Activated T-helper 2 cell treated with anti-CD3 and anti-CD28 coated beads, Interferon-gamma antibody, Interleukin-2, Interleukin-4, amounts not matched to agents 10 μg/mL and 5 μg/mL and 100 μg/mL, durations not matched to agents 14 hours and 24 hours and 36 hours (primary cell): ENCODE measurements at regions not wholly inside any gene's neighbourhood (a gene's known extent, or its start where the extent isn't known, plus 50 kb on each side); places are given as distances from the start of the nearest gene placed in this dataset.

ENCODE experiments used
- DNase-seq: peaks from one replicate; pipeline ENCODE4 v3.0.0; 2021; ENCODE audit warnings: low spot score
- H3K27ac Mint-ChIP-seq: one replicate; pipeline ENCODE4 v1.8.0; 2021; ENCODE audit warnings: mixed read lengths
- H3K27me3 Mint-ChIP-seq: one replicate; pipeline ENCODE4 v1.8.0; 2021; ENCODE audit warnings: low read depth, mixed read lengths
- H3K36me3 Mint-ChIP-seq: one replicate; pipeline ENCODE4 v1.8.0; 2021; ENCODE audit warnings: low read depth, mixed read lengths
- H3K4me1 Mint-ChIP-seq: one replicate; pipeline ENCODE4 v1.8.0; 2021; ENCODE audit warnings: low read depth, mixed read lengths
- H3K4me3 Mint-ChIP-seq: one replicate; pipeline ENCODE4 v1.8.0; 2021; ENCODE audit warnings: low read depth, mild to moderate bottlenecking, moderate library complexity, mixed read lengths
- H3K9me3 Mint-ChIP-seq: one replicate; pipeline ENCODE4 v1.8.0; 2021; ENCODE audit warnings: mixed read lengths
- intact Hi-C: fragments of 100-400 bp; cut with micrococcal nuclease; formaldehyde crosslinking; loops from one replicate; pipeline ENCODE4 v1.15.1; 2023

- H3K9me3 Mint-ChIP-seq: no peaks in the 10 kb centered on the region
Measured at GRCh38 chr11:116538677-116539076, 234.1 kb downstream of the BUD13 start.

GRCh38 chr11:116537709-116538108 lies 235.1 kb downstream of the BUD13 start:
- DNase-seq: no peak
- Mint-ChIP-seq H3K36me3 (no peaks in the 10 kb centered on the region), H3K9me3 (no peaks in the 10 kb centered on the region), H3K27ac (no peak overlapping the region), H3K27me3 (peaks cover 7% of the 10 kb centered on the region), H3K4me1 (no peaks in the 10 kb centered on the region), H3K4me3 (no peak overlapping the region)
- intact Hi-C loops: no loop called here

More at GRCh38 chr11:116538677-116539076, 234.1 kb downstream of the BUD13 start:
- Mint-ChIP-seq H3K27ac (no peak overlapping the region), H3K4me3 (no peak overlapping the region), H3K36me3 (no peaks in the 10 kb centered on the region), H3K27me3 (peaks cover 7% of the 10 kb centered on the region), H3K4me1 (no peaks in the 10 kb centered on the region)
- DNase-seq: no peak
- intact Hi-C loops: no loop called here

GRCh38 chr11:116537121-116537520 lies 235.7 kb downstream of the BUD13 start:
- intact Hi-C loops: no loop called here
- peaks cover 8% of the 10 kb centered on the region for H3K27me3 Mint-ChIP-seq
- H3K4me1 Mint-ChIP-seq: no peaks in the 10 kb centered on the region
- no peak overlapping the region for H3K27ac Mint-ChIP-seq
- no peak for DNase-seq
- H3K9me3 Mint-ChIP-seq: no peaks in the 10 kb centered on the region
- H3K4me3 Mint-ChIP-seq: no peak overlapping the region
- H3K36me3 Mint-ChIP-seq: no peaks in the 10 kb centered on the region

- intact Hi-C loops: no loop called here
- no peaks in the 10 kb centered on the region for H3K9me3 Mint-ChIP-seq
- no peak overlapping the region for H3K4me3 Mint-ChIP-seq
- no peaks in the 10 kb centered on the region for H3K36me3 Mint-ChIP-seq
- no peak overlapping the region for H3K27ac Mint-ChIP-seq
- H3K27me3 Mint-ChIP-seq: peaks cover 9% of the 10 kb centered on the region
- no peaks in the 10 kb centered on the region for H3K4me1 Mint-ChIP-seq
- no peak for DNase-seq
Measured at GRCh38 chr11:116536416-116536815, 236.4 kb downstream of the BUD13 start.

- Mint-ChIP-seq H3K9me3 (no peaks in the 10 kb centered on the region), H3K4me3 (no peak overlapping the region), H3K36me3 (no peaks in the 10 kb centered on the region), H3K4me1 (no peaks in the 10 kb centered on the region), H3K27ac (no peak overlapping the region), H3K27me3 (peaks cover 9% of the 10 kb centered on the region)
- intact Hi-C loops: no loop called here
- DNase-seq: no peak
Measured at GRCh38 chr11:116535994-116536393, 236.8 kb downstream of the BUD13 start.

GRCh38 chr11:116535120-116535519 lies 237.7 kb downstream of the BUD13 start:
- intact Hi-C loops: no loop called here
- Mint-ChIP-seq H3K4me1 (no peaks in the 10 kb centered on the region), H3K27me3 (peaks cover 9% of the 10 kb centered on the region)

GRCh38 chr11:116534270-116534975 lies 238.4 kb downstream of the BUD13 start:
- Mint-ChIP-seq H3K9me3 (peaks cover 3% of the 10 kb centered on the region), H3K4me1 (no peaks in the 10 kb centered on the region), H3K36me3 (no peaks in the 10 kb centered on the region), H3K27ac (no peak overlapping the region), H3K27me3 (peaks cover 12% of the 10 kb centered on the region), H3K4me3 (no peak overlapping the region)
- DNase-seq: no peak
- intact Hi-C loops: no loop called here

More at GRCh38 chr11:116535120-116535519, 237.7 kb downstream of the BUD13 start:
- no peaks in the 10 kb centered on the region for H3K36me3 Mint-ChIP-seq
- no peak overlapping the region for H3K27ac Mint-ChIP-seq
- no peak overlapping the region for H3K4me3 Mint-ChIP-seq
- peaks cover 3% of the 10 kb centered on the region for H3K9me3 Mint-ChIP-seq
- DNase-seq: no peak

- DNase-seq: no peak
- peaks cover 12% of the 10 kb centered on the region for H3K27me3 Mint-ChIP-seq
- no peak overlapping the region for H3K27ac Mint-ChIP-seq
- no peaks in the 10 kb centered on the region for H3K36me3 Mint-ChIP-seq
- no peaks in the 10 kb centered on the region for H3K4me1 Mint-ChIP-seq
- H3K4me3 Mint-ChIP-seq: no peak overlapping the region
- peaks cover 3% of the 10 kb centered on the region for H3K9me3 Mint-ChIP-seq
- intact Hi-C loops: no loop called here
Measured at GRCh38 chr11:116533186-116533825, 239.5 kb downstream of the BUD13 start.

- no peaks in the 10 kb centered on the region for H3K36me3 Mint-ChIP-seq
- no peak overlapping the region for H3K27ac Mint-ChIP-seq
- no peak for DNase-seq
- H3K9me3 Mint-ChIP-seq: peaks cover 3% of the 10 kb centered on the region
- no peak overlapping the region for H3K4me3 Mint-ChIP-seq
- H3K4me1 Mint-ChIP-seq: no peaks in the 10 kb centered on the region
- intact Hi-C loops: no loop called here
- peaks cover 12% of the 10 kb centered on the region for H3K27me3 Mint-ChIP-seq
Measured at GRCh38 chr11:116532066-116532465, 240.7 kb downstream of the BUD13 start.

GRCh38 chr11:116530705-116531104 lies 242.1 kb downstream of the BUD13 start:
- peaks cover 3% of the 10 kb centered on the region for H3K9me3 Mint-ChIP-seq
- H3K27me3 Mint-ChIP-seq: peaks cover 10% of the 10 kb centered on the region
- no peak overlapping the region for H3K4me3 Mint-ChIP-seq
- H3K36me3 Mint-ChIP-seq: no peaks in the 10 kb centered on the region
- DNase-seq: no peak
- intact Hi-C loops: no loop called here
- H3K27ac Mint-ChIP-seq: no peak overlapping the region
- no peaks in the 10 kb centered on the region for H3K4me1 Mint-ChIP-seq

- Mint-ChIP-seq H3K4me1 (no peaks in the 10 kb centered on the region), H3K27ac (no peak overlapping the region), H3K4me3 (no peak overlapping the region), H3K36me3 (no peaks in the 10 kb centered on the region), H3K9me3 (peaks cover 3% of the 10 kb centered on the region), H3K27me3 (peaks cover 9% of the 10 kb centered on the region)
- intact Hi-C loops: no loop called here
- DNase-seq: no peak
Measured at GRCh38 chr11:116529271-116529670, 243.5 kb downstream of the BUD13 start.

GRCh38 chr11:116527180-116527991 lies 245.4 kb downstream of the BUD13 start:
- H3K27me3 Mint-ChIP-seq: peaks cover 7% of the 10 kb centered on the region
- H3K9me3 Mint-ChIP-seq: peaks cover 3% of the 10 kb centered on the region
- no peaks in the 10 kb centered on the region for H3K4me1 Mint-ChIP-seq
- H3K27ac Mint-ChIP-seq: no peak overlapping the region
- DNase-seq: no peak
- H3K4me3 Mint-ChIP-seq: no peak overlapping the region
- intact Hi-C loops: no loop called here
- no peaks in the 10 kb centered on the region for H3K36me3 Mint-ChIP-seq

GRCh38 chr11:116525961-116526495 lies 246.8 kb downstream of the BUD13 start:
- Mint-ChIP-seq H3K4me3 (no peak overlapping the region), H3K27me3 (peaks cover 9% of the 10 kb centered on the region), H3K36me3 (no peaks in the 10 kb centered on the region), H3K4me1 (no peaks in the 10 kb centered on the region), H3K27ac (no peak overlapping the region), H3K9me3 (peaks cover 3% of the 10 kb centered on the region)
- no peak for DNase-seq
- intact Hi-C loops: no loop called here
